OCI-LY7 (cell line): ENCODE measurements at regions not wholly inside any gene's neighbourhood (a gene's known extent, or its start where the extent isn't known, plus 50 kb on each side); places are given as distances from the start of the nearest gene placed in this dataset.

Experiments
- BruUV-seq: library from RNA; stranded (reverse); fragments of 400-500 nt; replicated peaks from 2 replicates; lab custom pipeline; 2021; lab: Mats Ljungman, UMichigan
- CTCF ChIA-PET: fragments of 300-600 bp; sonication (Branson Sonifier 250); formaldehyde crosslinking; loops from one replicate; lab custom pipeline; 2022; ENCODE audit warnings: antibody characterized with exemption; ENCODE audit not compliant: unreplicated experiment; lab: Charles Lee
- POLR2A ChIA-PET: fragments of 300-600 bp; sonication (Branson Sonifier 250); formaldehyde crosslinking; loops from one replicate; lab custom pipeline; 2022; ENCODE audit warnings: antibody characterized with exemption; lab: Charles Lee
- DNase-seq: peaks from one replicate; pipeline ENCODE4 v3.0.0-alpha.2; 2015; ENCODE audit warnings: low spot score
- H2AFZ ChIP-seq: fragments of 200-600 bp; sonication (generic), shearing (Covaris generic); 2 replicates; pipeline ENCODE4 v1.6.1; 2014; ENCODE audit warnings: mild to moderate bottlenecking, antibody characterized with exemption, low read length, moderate library complexity
- H3K27ac ChIP-seq: fragments of 200-600 bp; sonication (generic); 2 replicates; pipeline ENCODE4 v1.5.1; 2014; ENCODE audit warnings: mixed run types, low read depth, mild to moderate bottlenecking, moderate library complexity, low read length, inconsistent platforms; ENCODE audit not compliant: poor library complexity, severe bottlenecking
- H3K36me3 ChIP-seq: fragments of 200-600 bp; sonication (generic); 2 replicates; pipeline ENCODE4 v1.6.1; 2014; ENCODE audit warnings: mild to moderate bottlenecking, antibody characterized with exemption, low read length, moderate library complexity, mixed read lengths; ENCODE audit not compliant: insufficient read depth
- H3K4me1 ChIP-seq: fragments of 200-600 bp; sonication (generic); 2 replicates; pipeline ENCODE4 v1.5.1; 2014; ENCODE audit warnings: mild to moderate bottlenecking, low read length; ENCODE audit not compliant: insufficient read depth, poor library complexity, severe bottlenecking
- H3K4me2 ChIP-seq: fragments of 200-600 bp; sonication (generic); 2 replicates; pipeline ENCODE4 v1.6.1; 2014; ENCODE audit warnings: mild to moderate bottlenecking, low read length
- H3K4me3 ChIP-seq: fragments of 200-600 bp; sonication (generic); 2 replicates; pipeline ENCODE4 v1.5.1; 2014; ENCODE audit warnings: mild to moderate bottlenecking, low read depth, low read length; ENCODE audit not compliant: poor library complexity, severe bottlenecking
- H3K79me2 ChIP-seq: fragments of 200-600 bp; sonication (generic); 2 replicates; pipeline ENCODE4 v1.6.1; 2016; ENCODE audit warnings: low read depth, mild to moderate bottlenecking, low read length, moderate library complexity, mixed read lengths; ENCODE audit not compliant: insufficient read depth
- H3K9me2 ChIP-seq: fragments of 200-600 bp; sonication (generic); 2 replicates; pipeline ENCODE4 v1.6.1; 2016; ENCODE audit warnings: mild to moderate bottlenecking, low read length, mixed read lengths; ENCODE audit not compliant: insufficient read depth
- H3K9me3 ChIP-seq: fragments of 200-600 bp; sonication (generic); 2 replicates; pipeline ENCODE4 v1.6.1; 2014; ENCODE audit warnings: mild to moderate bottlenecking, mixed run types, low read length, mixed read lengths
- H4K20me1 ChIP-seq: fragments of 200-600 bp; sonication (generic); 2 replicates; pipeline ENCODE4 v1.6.1; 2014; ENCODE audit warnings: mild to moderate bottlenecking, antibody characterized with exemption, low read length, moderate library complexity, mixed read lengths; ENCODE audit not compliant: insufficient read depth
- EZH2phosphoT487 ChIP-seq: fragments of 200-600 bp; sonication (generic); IDR thresholded peaks from 2 replicates; pipeline ENCODE4 v1.6.1; 2018; ENCODE audit warnings: low read depth, borderline replicate concordance, mild to moderate bottlenecking, mixed run types, antibody characterized with exemption, low read length, moderate library complexity, mixed read lengths
- intact Hi-C: fragments of 100-400 bp; cut with micrococcal nuclease; formaldehyde crosslinking; loops from one replicate; pipeline ENCODE4 v1.10.0; 2022; ENCODE audit not compliant: unreplicated experiment
- TF ChIP-seq, protein P1 (sequence below): fragments of 200-600 bp; sonication (generic); conservative IDR thresholded peaks from 2 replicates; pipeline ENCODE4 v1.5.1; 2014; ENCODE audit warnings: mild to moderate bottlenecking, antibody characterized with exemption, low read length, moderate library complexity, mixed read lengths

DNA sequence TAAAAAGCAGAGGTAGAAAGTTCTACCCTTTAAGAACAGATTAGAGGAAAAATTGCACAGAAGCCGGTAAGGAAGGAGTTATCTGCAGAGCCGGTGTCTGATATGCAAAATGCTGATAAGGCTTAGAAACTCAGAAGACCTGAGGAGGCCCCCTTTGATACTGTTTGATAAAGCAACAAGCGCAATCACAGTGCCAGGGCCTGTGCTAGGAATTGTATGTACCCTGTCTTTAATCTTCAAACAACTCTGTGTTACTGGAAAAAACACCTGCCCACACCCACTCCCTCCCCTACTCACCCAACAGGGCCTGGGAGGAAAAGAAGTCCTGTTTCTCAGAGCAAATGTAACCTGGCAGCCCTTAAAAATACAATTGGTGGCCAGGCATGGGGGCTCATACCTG is 112.7 kb upstream of the FUT8 start:
- DNase-seq = peak; percentile 43
- Histone ChIP-seq H3K9me2 (no peaks in the 10 kb centered on the region), H4K20me1 (no peaks in the 10 kb centered on the region), H3K4me1 (peaks cover 90% of the 10 kb centered on the region), H2AFZ (peak overlapping the region; percentile 71; the same call in 1 of the 2 replicates), H3K9me3 (no peaks in the 10 kb centered on the region), H3K36me3 (no peaks in the 10 kb centered on the region), H3K4me2 (peak overlapping the region; percentile 86), H3K4me3 (peak overlapping the region; percentile 33), H3K79me2 (peaks cover 26% of the 10 kb centered on the region; the same call in 1 of the 2 replicates), H3K27ac (peak overlapping the region; percentile 99)
- ChIA-PET POLR2A (interaction anchor here (0.6 to 15.8 kb wide), 5 partner anchors 12 to 525 kb away, joined by 3 to 378 read pairs (median 43); no protein-coding TSS in a partner anchor), CTCF (no interaction called here)
- TF ChIP-seq, protein P1, sequence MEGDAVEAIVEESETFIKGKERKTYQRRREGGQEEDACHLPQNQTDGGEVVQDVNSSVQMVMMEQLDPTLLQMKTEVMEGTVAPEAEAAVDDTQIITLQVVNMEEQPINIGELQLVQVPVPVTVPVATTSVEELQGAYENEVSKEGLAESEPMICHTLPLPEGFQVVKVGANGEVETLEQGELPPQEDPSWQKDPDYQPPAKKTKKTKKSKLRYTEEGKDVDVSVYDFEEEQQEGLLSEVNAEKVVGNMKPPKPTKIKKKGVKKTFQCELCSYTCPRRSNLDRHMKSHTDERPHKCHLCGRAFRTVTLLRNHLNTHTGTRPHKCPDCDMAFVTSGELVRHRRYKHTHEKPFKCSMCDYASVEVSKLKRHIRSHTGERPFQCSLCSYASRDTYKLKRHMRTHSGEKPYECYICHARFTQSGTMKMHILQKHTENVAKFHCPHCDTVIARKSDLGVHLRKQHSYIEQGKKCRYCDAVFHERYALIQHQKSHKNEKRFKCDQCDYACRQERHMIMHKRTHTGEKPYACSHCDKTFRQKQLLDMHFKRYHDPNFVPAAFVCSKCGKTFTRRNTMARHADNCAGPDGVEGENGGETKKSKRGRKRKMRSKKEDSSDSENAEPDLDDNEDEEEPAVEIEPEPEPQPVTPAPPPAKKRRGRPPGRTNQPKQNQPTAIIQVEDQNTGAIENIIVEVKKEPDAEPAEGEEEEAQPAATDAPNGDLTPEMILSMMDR = no peak
- TF ChIP-seq EZH2phosphoT487 = no peak
- intact Hi-C loops = loop anchor here (5.0 to 10.0 kb wide), 3 partner anchors 73 to 1065 kb away; no protein-coding TSS in a partner anchor
- BruUV-seq = no TSS peak

DNA sequence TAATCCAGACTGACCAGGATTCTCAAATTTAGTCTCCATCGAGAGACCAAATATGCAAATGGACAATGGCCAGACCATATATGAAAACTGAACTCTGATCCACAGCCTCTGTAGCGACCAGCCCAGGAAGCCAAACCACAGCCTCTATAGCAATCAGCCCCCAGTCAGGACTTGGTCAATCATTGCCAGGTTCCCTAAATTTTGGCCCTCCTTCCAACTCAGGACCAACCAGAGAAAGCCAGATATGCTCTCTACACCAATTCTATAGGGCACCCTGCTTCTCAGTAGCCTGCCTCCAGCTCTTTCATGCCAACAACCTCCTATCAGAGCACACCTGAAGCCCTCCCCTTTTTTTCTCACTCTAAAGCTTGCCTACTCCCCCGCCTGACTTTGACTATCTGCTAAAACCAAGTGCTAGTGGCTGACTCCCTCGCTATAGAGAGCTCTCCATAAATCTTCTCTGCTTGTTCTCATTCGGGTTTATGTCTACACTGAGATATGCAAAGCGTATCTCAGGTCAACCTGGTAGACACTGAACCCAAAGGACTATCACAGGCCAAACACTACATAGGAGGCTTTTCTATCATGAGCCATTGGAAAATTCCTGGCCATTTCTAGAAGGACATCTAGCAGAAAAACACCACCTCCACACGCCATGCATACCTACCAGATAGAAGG is 110.5 kb upstream of the FUT8 start:
- no peaks in the 10 kb centered on the region for H3K9me3 ChIP-seq
- TF ChIP-seq EZH2phosphoT487 = no peak
- TF ChIP-seq, protein P1 = no peak
- CTCF ChIA-PET = interaction anchor here (0.5 to 2.0 kb wide), 10 partner anchors 8 to 109 kb away, joined by 3 to 8 read pairs (median 4); no protein-coding TSS in a partner anchor
- H3K27ac ChIP-seq = peak overlapping the region; percentile 99
- H3K79me2 ChIP-seq = peaks cover 26% of the 10 kb centered on the region; the same call in 1 of the 2 replicates
- H3K36me3 ChIP-seq = no peaks in the 10 kb centered on the region
- H4K20me1 ChIP-seq = no peaks in the 10 kb centered on the region
- peak overlapping the region; percentile 61 for H3K4me3 ChIP-seq
- BruUV-seq = TSS peak; percentile 70
- peaks cover 98% of the 10 kb centered on the region for H3K4me1 ChIP-seq
- POLR2A ChIA-PET = interaction anchor here (0.5 to 15.8 kb wide), 18 partner anchors 9 to 133 kb away, joined by 3 to 378 read pairs (median 9); partner anchors contain the start of gene FUT8
- no peak overlapping the region for H2AFZ ChIP-seq
- H3K9me2 ChIP-seq = no peaks in the 10 kb centered on the region
- DNase-seq = peak; percentile 90
- peak overlapping the region; percentile 86 for H3K4me2 ChIP-seq
- intact Hi-C loops = loop anchor here (5.0 to 10.0 kb wide), 3 partner anchors 75 to 1067 kb away; no protein-coding TSS in a partner anchor
